HG03521 (cell line): ENCODE measurements at regions not wholly inside any gene's neighbourhood (a gene's known extent, or its start where the extent isn't known, plus 50 kb on each side); places are given as distances from the start of the nearest gene placed in this dataset.
"Not testable (repeated sequence)": the region's sequence is repeated elsewhere in the genome, so short reads cannot be mapped to it uniquely, and the experiment has no call there.

Experiments
- ATAC-seq: cut with Tn5 transposase; IDR thresholded peaks from one replicate; pipeline ENCODE4 v1.9.1; 2021; ENCODE audit warnings: mild to moderate bottlenecking, moderate library complexity; ENCODE audit not compliant: unreplicated experiment

- ATAC-seq = no peak
These were observed 388.2 kb upstream of the LUZP2 start for GRCh38 chr11:24108609-24109008.

GRCh38 chr11:24122291-24122690 lies 374.6 kb upstream of the LUZP2 start:
- no peak for ATAC-seq

- ATAC-seq = no peak
These were observed 372.0 kb upstream of the LUZP2 start for GRCh38 chr11:24124876-24125275.

GRCh38 chr11:24131698-24132097 lies 365.2 kb upstream of the LUZP2 start:
- no peak for ATAC-seq

GRCh38 chr11:24132471-24132870 lies 364.4 kb upstream of the LUZP2 start:
- no peak for ATAC-seq

GRCh38 chr11:24134879-24135589 lies 361.8 kb upstream of the LUZP2 start:
- no peak for ATAC-seq

GRCh38 chr11:24142062-24142461 lies 354.8 kb upstream of the LUZP2 start:
- no peak for ATAC-seq

- no peak for ATAC-seq
These were observed 351.4 kb upstream of the LUZP2 start for GRCh38 chr11:24145411-24145810.

GRCh38 chr11:24153337-24153736 lies 343.5 kb upstream of the LUZP2 start:
- no peak for ATAC-seq

- ATAC-seq = no peak
These were observed 341.1 kb upstream of the LUZP2 start for GRCh38 chr11:24155792-24156191.

GRCh38 chr11:24157316-24157715 lies 339.5 kb upstream of the LUZP2 start:
- ATAC-seq = no peak

- no peak for ATAC-seq
These were observed 335.3 kb upstream of the LUZP2 start for GRCh38 chr11:24161587-24161986.

GRCh38 chr11:24163146-24163545 lies 333.7 kb upstream of the LUZP2 start:
- no peak for ATAC-seq

- no peak for ATAC-seq
These were observed 333.0 kb upstream of the LUZP2 start for GRCh38 chr11:24163841-24164240.

- no peak for ATAC-seq
These were observed 325.0 kb upstream of the LUZP2 start for GRCh38 chr11:24171869-24172268.

- no peak for ATAC-seq
These were observed 315.3 kb upstream of the LUZP2 start for GRCh38 chr11:24181395-24182047.

- ATAC-seq = not testable (repeated sequence)
These were observed 311.3 kb upstream of the LUZP2 start for GRCh38 chr11:24185535-24185934.

- no peak for ATAC-seq
These were observed 300.1 kb upstream of the LUZP2 start for GRCh38 chr11:24196733-24197132.

GRCh38 chr11:24198481-24198880 lies 298.4 kb upstream of the LUZP2 start:
- ATAC-seq = no peak

GRCh38 chr11:24199461-24199860 lies 297.4 kb upstream of the LUZP2 start:
- no peak for ATAC-seq

- ATAC-seq = no peak
These were observed 290.8 kb upstream of the LUZP2 start for GRCh38 chr11:24206030-24206429.

GRCh38 chr11:24206511-24206910 lies 290.3 kb upstream of the LUZP2 start:
- no peak for ATAC-seq

GRCh38 chr11:24216488-24216887 lies 280.4 kb upstream of the LUZP2 start:
- ATAC-seq = no peak
